Kidney (tissue), 13 donors: ENCODE measurements at regions not wholly inside any gene's neighbourhood (a gene's known extent, or its start where the extent isn't known, plus 50 kb on each side); places are given as distances from the start of the nearest gene placed in this dataset.

Experiments
- DNase-seq, 5 donors: peaks; one replicate each; pipeline ENCODE4 v3.0.0-alpha.2; 2013 to 2020
- FAIRE-seq: peaks from 2 replicates; lab custom pipeline; 2012; peaks lifted over from hg19 to GRCh38; lab: Jason Lieb, UNC
- H3K27ac ChIP-seq, 2 donors: one replicate each; pipeline ENCODE4 v1.7.0; 2013; ENCODE audit warnings: low read depth in 2 of 2, low read length in 2 of 2, inconsistent platforms in 1 of 2
- H3K27me3 ChIP-seq: one replicate; pipeline ENCODE4 v1.7.1; 2013; ENCODE audit warnings: low read length, inconsistent platforms; ENCODE audit not compliant: control insufficient read depth, insufficient read depth
- H3K36me3 ChIP-seq, 3 donors: one replicate each; pipeline versions ENCODE4 v1.7.0 to v1.7.1; 2013; ENCODE audit warnings: low read length in 3 of 3, control low read depth in 1 of 3, inconsistent platforms in 1 of 3; ENCODE audit not compliant: insufficient read depth in 3 of 3, control insufficient read depth in 2 of 3
- H3K4me1 ChIP-seq, 3 donors: one replicate each; pipeline versions ENCODE4 v1.7.0 to v1.7.1; 2013; ENCODE audit warnings: low read length in 3 of 3, inconsistent platforms in 1 of 3, low read depth in 1 of 3; ENCODE audit not compliant: control insufficient read depth in 2 of 3, insufficient read depth in 2 of 3
- H3K4me3 ChIP-seq, 3 donors: one replicate each; pipeline versions ENCODE4 v1.7.0 to v1.8.1; 2013; ENCODE audit warnings: low read length in 3 of 3, control low read depth in 1 of 3, inconsistent platforms in 1 of 3
- H3K9ac ChIP-seq, 3 donors: one replicate each; pipeline versions ENCODE4 v1.7.0 to v1.7.1; 2013; ENCODE audit warnings: low read length in 3 of 3, control low read depth in 1 of 3, inconsistent platforms in 1 of 3
- H3K9me3 ChIP-seq, 3 donors: one replicate each; pipeline versions ENCODE4 v1.7.0 to v1.7.1; 2013; ENCODE audit warnings: low read length in 3 of 3, control low read depth in 1 of 3, inconsistent platforms in 1 of 3; ENCODE audit not compliant: control insufficient read depth in 2 of 3, insufficient read depth in 1 of 3
- CTCF ChIP-seq: IDR thresholded peaks from 3 replicates; pipeline ENCODE4 v1.5.1; 2012; ENCODE audit warnings: mild to moderate bottlenecking, moderate library complexity, borderline replicate concordance; ENCODE audit not compliant: insufficient read depth; ENCODE audit errors: extremely low read depth
- intact Hi-C: fragments of 100-400 bp; cut with DNase I; formaldehyde crosslinking; loops from one replicate; pipeline ENCODE4 v1.11.1; 2022
- donor health status: control.
- donor health status: control.
- donor health status: control.
- donor health status: control.
- donor health status: control.
- donor health status: DM: yes; HTN: yes; CAD: no.
- donor health status: Normal renal cell carcinoma (clear cell type).

GRCh38 chr15:47971637-47972036 is 149.2 kb upstream of the SLC24A5 start:
- no peak for FAIRE-seq
- no peak for TF ChIP-seq CTCF

GRCh38 chr15:47972738-47973137 is 148.1 kb upstream of the SLC24A5 start:
- H3K9ac ChIP-seq, result no peak overlapping the region
- H3K27me3 ChIP-seq, result no peaks in the 10 kb centered on the region
- no peaks in the 10 kb centered on the region for H3K9me3 ChIP-seq
- H3K4me1 ChIP-seq, result no peaks in the 10 kb centered on the region
- no peak for DNase-seq
- TF ChIP-seq CTCF, result no peak
- H3K4me3 ChIP-seq, result no peak overlapping the region
- no peak for FAIRE-seq
- H3K27ac ChIP-seq, result no peak overlapping the region
- H3K36me3 ChIP-seq, result no peaks in the 10 kb centered on the region
- intact Hi-C loops, result no loop called here

More at GRCh38 chr15:47971637-47972036, 149.2 kb upstream of the SLC24A5 start:
- intact Hi-C loops, result no loop called here
- no peak overlapping the region for H3K9ac ChIP-seq
- H3K4me1 ChIP-seq, result no peaks in the 10 kb centered on the region
- no peak overlapping the region for H3K27ac ChIP-seq
- H3K9me3 ChIP-seq, result no peaks in the 10 kb centered on the region
- no peaks in the 10 kb centered on the region for H3K36me3 ChIP-seq
- no peak overlapping the region for H3K4me3 ChIP-seq
- no peaks in the 10 kb centered on the region for H3K27me3 ChIP-seq
- no peak for DNase-seq

GRCh38 chr15:47974724-47975123 is 146.1 kb upstream of the SLC24A5 start:
- intact Hi-C loops, result no loop called here
- Histone ChIP-seq H3K4me1 (no peaks in the 10 kb centered on the region), H3K27ac (no peak overlapping the region), H3K36me3 (no peaks in the 10 kb centered on the region), H3K27me3 (no peaks in the 10 kb centered on the region), H3K4me3 (no peak overlapping the region), H3K9ac (no peak overlapping the region), H3K9me3 (no peaks in the 10 kb centered on the region)
- FAIRE-seq (no peak), DNase-seq (no peak)
- TF ChIP-seq CTCF, result no peak

GRCh38 chr15:47975427-47975826 is 145.4 kb upstream of the SLC24A5 start:
- Histone ChIP-seq H3K36me3 (no peaks in the 10 kb centered on the region), H3K4me3 (no peak overlapping the region), H3K27ac (no peak overlapping the region), H3K9ac (no peak overlapping the region), H3K27me3 (no peaks in the 10 kb centered on the region), H3K9me3 (no peaks in the 10 kb centered on the region), H3K4me1 (no peaks in the 10 kb centered on the region)
- no peak for FAIRE-seq
- DNase-seq, result no peak
- TF ChIP-seq CTCF, result no peak
- intact Hi-C loops, result no loop called here
